ENCODE measurements at regions not wholly inside any gene's neighbourhood (a gene's known extent, or its start where the extent isn't known, plus 50 kb on each side); places are given as distances from the start of the nearest gene placed in this dataset.

DNA sequence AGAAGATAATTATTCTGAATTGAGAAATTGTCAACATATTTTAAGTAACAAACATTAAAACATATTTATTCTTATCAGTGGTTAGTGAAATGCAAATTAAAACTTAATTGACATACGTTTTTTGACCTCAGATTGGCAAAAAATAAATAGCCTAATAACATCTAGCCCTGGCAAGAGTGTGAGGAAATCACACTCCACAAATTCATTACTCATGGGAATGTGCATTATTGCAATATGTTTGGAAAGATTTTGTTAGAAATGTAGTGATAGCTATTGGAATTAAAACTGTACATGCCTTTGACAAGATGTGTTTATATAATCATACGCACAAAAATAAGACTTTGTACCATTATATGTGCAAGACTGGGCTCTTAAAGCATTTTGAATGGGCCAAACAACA lies 168.6 kb downstream of the KITLG start:
- DNase-seq (ENCODE audit: low read depth), result peak; percentile 47
- TF ChIP-seq, protein P1, sequence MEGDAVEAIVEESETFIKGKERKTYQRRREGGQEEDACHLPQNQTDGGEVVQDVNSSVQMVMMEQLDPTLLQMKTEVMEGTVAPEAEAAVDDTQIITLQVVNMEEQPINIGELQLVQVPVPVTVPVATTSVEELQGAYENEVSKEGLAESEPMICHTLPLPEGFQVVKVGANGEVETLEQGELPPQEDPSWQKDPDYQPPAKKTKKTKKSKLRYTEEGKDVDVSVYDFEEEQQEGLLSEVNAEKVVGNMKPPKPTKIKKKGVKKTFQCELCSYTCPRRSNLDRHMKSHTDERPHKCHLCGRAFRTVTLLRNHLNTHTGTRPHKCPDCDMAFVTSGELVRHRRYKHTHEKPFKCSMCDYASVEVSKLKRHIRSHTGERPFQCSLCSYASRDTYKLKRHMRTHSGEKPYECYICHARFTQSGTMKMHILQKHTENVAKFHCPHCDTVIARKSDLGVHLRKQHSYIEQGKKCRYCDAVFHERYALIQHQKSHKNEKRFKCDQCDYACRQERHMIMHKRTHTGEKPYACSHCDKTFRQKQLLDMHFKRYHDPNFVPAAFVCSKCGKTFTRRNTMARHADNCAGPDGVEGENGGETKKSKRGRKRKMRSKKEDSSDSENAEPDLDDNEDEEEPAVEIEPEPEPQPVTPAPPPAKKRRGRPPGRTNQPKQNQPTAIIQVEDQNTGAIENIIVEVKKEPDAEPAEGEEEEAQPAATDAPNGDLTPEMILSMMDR (conservative IDR thresholded peaks at IDR 0.05; ENCODE audit: low read length), result no peak
- H3K4me3 ChIP-seq (ENCODE audit: low read length), result no peak overlapping the region

DNA sequence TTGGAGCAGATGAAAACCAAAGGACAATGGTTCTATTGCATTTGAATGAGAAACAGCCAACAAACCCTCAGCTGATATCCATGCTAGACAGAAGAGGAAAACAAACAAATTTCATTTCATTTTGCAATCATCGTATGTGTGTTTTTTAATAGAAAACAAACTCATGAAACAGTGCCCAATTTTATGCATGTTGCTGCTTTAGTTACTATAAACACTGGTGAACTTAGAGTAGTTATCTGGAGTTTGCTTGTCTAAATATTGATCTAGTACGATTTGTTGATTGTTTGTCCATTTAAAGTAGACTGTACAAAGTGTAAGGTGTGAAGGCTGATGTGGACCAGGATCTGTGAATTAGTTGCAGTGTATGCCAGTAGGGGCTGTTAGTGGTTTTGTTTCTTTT lies 166.6 kb downstream of the KITLG start:
- TF ChIP-seq, protein P1 (conservative IDR thresholded peaks at IDR 0.05; ENCODE audit: low read length), result no peak
- H3K4me3 ChIP-seq (ENCODE audit: low read length), result no peak overlapping the region
- DNase-seq (ENCODE audit: low read depth), result no peak

DNA sequence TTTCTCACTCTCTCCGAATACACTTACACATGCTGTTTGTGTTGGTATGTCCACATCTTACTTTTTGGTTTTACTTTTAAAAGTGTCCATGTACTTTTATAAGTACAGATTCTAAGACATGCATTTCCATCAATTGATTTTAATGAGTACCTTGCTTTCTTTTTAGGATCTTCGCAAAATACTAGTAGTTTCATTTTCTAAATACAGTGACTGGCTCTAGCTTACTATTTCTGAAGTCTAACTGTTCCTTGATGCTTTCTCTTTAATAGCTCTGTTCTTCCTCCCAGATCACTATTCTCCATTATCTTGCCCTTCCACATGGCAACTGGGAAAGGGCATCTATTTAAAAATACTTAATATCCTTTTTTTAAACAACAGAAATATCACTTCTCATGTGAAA lies 164.1 kb downstream of the KITLG start:
- peak overlapping the region; percentile 67 for H3K4me3 ChIP-seq (ENCODE audit: low read length)
- TF ChIP-seq, protein P1 (conservative IDR thresholded peaks at IDR 0.05; ENCODE audit: low read length), result no peak
- DNase-seq (ENCODE audit: low read depth), result no peak

DNA sequence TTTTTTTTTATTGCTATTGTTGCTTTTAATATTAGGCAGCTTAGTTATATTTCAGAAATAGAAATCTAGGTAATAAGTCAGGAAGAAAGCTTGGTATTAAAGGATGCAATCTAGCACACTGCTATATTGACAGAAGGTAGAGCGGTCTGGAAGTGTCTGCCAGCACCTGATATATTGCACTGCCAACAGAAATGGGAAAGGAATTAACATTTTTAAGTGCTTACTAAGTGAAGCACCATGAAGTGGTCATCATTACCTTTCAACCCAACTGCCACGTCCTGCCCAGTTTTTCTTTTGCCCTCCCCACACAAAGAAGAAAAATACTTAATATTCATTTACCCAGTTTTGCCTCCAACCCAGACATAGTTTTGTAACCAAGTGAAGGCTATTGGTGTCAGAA lies 163.5 kb downstream of the KITLG start:
- TF ChIP-seq, protein P1 (conservative IDR thresholded peaks at IDR 0.05; ENCODE audit: low read length), result no peak
- H3K4me3 ChIP-seq (ENCODE audit: low read length), result peak overlapping the region; percentile 67
- DNase-seq (ENCODE audit: low read depth), result no peak

DNA sequence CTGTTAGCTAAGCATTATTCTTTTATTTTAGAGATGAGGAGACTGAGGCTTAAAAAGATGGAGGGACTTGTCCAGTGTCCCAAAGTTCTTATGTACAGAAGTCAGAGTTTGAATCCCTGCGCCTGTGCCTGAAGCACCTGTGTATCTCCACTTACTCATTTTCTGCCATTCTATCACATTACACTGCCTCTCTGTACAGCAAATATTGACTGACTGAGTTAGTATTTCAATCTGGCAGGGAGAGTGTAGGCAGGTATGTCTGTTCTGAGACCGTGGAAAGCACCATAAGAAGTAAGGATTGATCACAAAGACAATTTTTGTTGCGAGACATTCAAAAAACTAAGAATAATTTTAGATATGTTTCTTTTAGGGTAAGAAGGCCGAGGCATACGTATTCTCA lies 162.7 kb downstream of the KITLG start:
- TF ChIP-seq, protein P1 (conservative IDR thresholded peaks at IDR 0.05; ENCODE audit: low read length), result no peak
- H3K4me3 ChIP-seq (ENCODE audit: low read length), result peak overlapping the region; percentile 67
- DNase-seq (ENCODE audit: low read depth), result no peak

DNA sequence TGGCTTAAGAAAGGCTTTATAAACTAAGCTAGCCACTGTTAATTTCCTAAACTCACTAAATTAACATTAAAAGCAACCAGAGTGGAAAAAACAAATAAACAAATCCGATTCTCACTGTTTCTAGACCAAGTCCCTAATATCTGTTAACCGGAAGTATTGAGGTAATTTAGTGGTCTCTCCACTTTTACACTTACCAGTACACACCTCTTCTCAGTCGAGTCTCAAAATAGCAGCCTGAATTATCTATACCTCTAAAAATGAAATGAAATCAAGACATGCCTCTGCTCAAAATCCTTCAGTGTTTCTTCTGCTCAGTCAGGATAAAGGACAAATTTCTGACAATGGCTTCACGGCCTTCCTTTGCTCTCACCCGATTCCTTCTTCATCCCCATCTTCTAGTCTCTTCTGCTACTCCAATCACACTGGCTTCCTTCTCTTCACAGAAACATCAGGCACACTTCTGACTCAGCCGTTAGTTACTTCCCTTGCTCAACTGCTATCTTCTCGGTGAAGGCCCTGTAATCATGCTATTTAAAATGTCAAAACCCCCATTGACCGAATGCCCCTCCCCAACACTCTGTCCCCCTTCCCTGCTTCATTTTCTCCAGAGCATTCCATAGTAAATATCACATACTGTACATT lies 161.3 kb downstream of the KITLG start:
- DNase-seq (ENCODE audit: low read depth), result peak; percentile 82
- TF ChIP-seq, protein P1 (conservative IDR thresholded peaks at IDR 0.05; ENCODE audit: low read length), result no peak
- H3K4me3 ChIP-seq (ENCODE audit: low read length), result peak overlapping the region; percentile 67

DNA sequence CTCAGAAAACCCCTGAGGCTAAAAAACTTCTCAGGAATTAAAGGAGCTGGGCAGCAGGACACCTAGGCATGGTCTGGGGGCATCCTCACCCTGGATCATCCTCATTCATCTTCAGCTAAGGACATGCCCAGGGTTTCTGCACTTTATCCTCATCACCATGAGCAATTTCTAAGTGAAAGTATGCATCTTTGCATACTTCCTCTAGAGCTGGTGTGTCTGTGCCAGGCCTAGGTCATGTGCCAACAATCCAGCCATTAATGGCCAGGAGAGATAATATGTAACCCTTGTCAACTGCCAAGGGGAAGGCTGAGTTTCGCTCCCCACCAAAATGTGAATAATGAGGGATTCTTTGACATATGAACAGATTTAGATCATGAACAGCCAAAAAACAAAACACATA lies 160.5 kb downstream of the KITLG start:
- H3K4me3 ChIP-seq (ENCODE audit: low read length), result no peak overlapping the region
- DNase-seq (ENCODE audit: low read depth), result peak; percentile 86
- TF ChIP-seq, protein P1 (conservative IDR thresholded peaks at IDR 0.05; ENCODE audit: low read length), result no peak
